GM13977 (cell line): ENCODE measurements at regions not wholly inside any gene's neighbourhood (a gene's known extent, or its start where the extent isn't known, plus 50 kb on each side); places are given as distances from the start of the nearest gene placed in this dataset.

Experiments
- DNase-seq: peaks from one replicate; pipeline ENCODE4 v3.0.0; 2012; ENCODE audit warnings: low spot score
- CTCF ChIP-seq: IDR thresholded peaks from 2 replicates; pipeline ENCODE4 v1.5.1; 2012; ENCODE audit warnings: mild to moderate bottlenecking, control low read depth; ENCODE audit not compliant: insufficient read depth; ENCODE audit errors: extremely low read depth, missing control alignments
- in situ Hi-C: fragments of 300-500 bp; cut with MboI; formaldehyde crosslinking; loops from one replicate; pipeline ENCODE4 v1.12.0; 2022; ENCODE audit warnings: low sequenced_read_pairs, low pct_unique_long_range_greater_than_20kb, mixed read lengths, inconsistent platforms; ENCODE audit not compliant: unreplicated experiment

DNA sequence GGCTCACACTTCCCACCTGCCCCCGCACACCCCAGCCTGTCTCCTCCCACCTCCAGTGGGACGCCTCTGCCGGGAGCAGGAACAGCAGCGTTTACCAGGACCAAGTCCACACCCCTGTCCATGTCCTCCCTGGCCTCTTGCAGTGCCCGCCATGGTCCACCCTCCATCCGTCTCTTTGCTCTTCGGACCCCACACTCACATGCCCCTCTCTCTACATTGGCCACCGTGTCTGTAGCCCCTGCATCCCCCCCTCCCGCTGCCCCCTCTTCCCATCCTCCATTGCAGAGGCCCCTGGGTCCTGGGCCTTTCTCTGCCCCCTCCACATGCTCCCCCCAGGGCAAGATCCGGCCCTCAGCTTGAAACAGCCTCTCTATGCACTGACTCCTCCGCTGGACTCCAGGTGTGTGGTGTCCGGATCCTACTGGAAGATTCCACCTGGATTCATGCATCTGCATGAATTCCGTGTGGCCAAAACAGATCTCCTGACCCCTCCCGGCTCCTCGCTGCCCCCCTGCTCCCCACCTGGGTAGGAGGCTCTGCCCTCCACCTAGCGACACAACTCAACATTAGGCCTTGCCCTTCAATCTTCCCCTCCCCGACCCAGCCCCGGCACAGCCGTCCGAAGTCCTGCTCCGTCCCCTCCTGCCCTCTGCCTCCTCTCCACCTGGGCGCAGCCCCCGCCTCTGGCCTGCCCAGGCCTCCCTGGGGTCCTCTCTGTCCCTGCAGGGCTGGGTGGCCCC, 168.5 kb downstream of the OLFM1 start:
- in situ Hi-C loops = no loop called here
- no peak for DNase-seq
- TF ChIP-seq CTCF = no peak

DNA sequence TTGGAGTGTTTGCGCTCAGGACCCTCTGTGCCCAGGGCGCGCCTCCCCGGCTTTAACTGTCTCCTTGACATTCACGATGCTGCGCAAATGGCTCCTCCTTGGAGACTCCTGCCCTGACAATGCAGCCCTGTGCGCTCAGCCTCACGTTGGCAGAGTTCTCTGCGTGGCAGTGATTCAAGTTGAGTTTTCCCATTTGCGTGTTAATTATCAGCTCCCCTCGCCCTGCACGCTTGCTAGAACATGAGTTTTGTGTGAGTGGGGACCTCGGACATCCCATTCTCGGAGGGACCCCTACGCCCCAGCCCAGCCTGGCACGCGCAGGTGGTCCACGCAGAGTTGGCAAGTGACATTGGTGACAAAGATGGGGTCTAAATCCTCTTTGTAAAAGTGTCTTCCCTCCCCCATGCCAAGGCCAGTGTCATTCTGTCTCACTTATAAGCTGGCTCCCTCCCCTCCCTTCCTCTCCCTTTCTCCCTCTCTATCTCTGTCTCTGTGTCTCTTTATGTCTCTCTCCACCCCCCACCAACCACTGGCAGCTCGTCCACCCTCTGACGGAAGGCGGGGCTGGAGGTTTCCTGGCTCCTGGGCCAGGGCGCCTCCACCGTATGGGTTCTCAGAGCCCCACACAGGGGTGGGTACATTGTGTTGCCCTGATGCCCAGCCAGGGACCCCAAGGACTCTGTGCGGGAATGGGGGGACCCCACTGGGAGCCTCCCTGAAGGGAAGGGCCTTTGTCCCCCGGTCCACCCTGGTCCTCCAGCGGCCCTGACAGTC, 169.3 kb downstream of the OLFM1 start:
- no peak for DNase-seq
- in situ Hi-C loops = no loop called here
- no peak for TF ChIP-seq CTCF

DNA sequence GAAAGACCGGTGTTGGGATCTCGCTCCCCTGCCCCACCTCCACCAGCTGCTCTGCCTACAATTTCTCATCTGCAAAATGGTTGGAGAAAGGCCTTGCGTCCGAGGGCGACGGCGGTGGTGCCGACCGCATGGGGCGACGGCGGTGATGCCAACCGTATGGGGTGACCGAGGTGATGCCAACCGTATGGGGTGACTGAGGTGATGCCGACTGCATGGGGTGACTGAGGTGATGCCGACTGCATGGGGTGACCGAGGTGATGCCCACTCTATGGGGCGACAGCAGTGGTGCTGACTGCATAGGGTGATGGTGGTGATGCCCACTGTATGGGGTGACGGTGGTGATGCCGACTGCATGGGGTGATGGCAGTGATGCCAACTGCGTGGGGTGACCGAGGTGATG, 171.0 kb downstream of the OLFM1 start:
- in situ Hi-C loops = no loop called here
- no peak for DNase-seq
- TF ChIP-seq CTCF = no peak

GRCh38 chr9:135259273-135259672, 171.8 kb downstream of the OLFM1 start:
- in situ Hi-C loops = no loop called here
- no peak for DNase-seq
- TF ChIP-seq CTCF = no peak

DNA sequence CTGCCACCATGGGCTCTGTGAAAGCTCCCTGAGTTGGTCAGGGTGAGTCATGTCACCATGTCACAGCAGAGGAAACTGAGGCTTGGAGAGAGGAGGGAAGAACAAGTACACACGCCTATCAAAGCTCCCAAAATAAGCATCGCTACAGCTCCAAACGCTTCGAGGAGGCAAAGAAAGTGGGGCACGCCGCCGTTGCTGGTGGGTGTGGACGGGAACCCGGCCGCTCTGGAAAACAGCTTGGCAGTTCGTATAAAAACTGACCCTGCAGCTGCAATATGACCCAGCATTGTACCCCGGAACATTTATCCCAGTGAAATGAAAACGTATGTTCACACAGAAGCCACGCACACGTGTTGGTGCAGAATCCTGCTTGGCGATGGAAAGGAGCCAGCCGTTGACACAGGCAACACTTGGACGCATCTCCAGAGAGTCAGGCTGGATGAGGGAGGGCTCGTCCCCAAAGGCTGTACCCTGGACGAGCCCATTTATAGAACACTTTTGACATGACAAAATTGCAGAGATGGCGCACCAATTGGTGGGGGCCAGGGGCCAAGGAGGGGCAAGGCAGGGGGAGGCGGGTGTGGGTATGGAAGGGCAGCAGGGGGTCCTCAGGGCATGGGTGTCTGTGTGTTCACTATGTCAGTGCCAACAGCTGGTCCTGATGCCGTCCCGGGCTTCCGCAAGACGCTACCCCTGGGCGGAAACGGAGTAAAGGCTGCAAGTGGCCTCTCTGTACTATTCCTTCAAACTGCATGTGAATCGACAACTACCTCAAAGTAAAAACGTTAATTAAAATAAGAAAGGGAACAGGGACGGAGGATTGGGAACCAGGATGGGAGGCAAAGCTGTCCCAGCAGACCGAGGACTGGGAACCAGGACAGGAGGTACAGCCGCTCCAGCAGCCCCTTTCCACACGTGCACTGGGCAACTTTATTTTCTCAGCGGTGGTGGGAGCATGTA, 173.0 kb downstream of the OLFM1 start:
- no peak for DNase-seq
- in situ Hi-C loops = no loop called here
- no peak for TF ChIP-seq CTCF

- DNase-seq = no peak
- no peak for TF ChIP-seq CTCF
- in situ Hi-C loops = no loop called here
Measured at GRCh38 chr9:135262248-135262647, 174.8 kb downstream of the OLFM1 start.
